ENCODE measurements at regions not wholly inside any gene's neighbourhood (a gene's known extent, or its start where the extent isn't known, plus 50 kb on each side); places are given as distances from the start of the nearest gene placed in this dataset.

DNA sequence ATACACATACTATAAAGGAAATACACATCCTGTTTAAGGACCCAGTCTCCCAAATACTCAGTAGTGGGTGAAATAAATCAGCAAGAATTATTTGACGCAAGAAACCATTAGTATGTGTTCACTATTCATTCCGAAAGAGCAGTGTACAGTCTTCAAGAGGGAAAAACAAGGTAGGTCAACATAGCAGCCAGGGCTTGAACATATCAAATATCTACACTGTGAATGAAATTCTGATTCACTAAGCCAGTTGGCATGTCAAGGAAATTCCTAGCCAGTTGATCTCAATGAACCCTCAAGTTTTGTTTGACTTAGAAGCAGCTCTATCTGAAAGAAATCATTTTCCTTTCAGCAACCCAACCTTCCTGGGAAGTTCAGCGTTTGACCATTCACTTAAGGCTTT lies 99.0 kb downstream of the CNTN3 start:
- Mint-ChIP-seq H3K9me3 (peaks cover 0 to 16% (median 2%) of the 10 kb centered on the region in 11 donors), H3K4me3 (no peak overlapping the region), H3K4me1 (no peaks in the 10 kb centered on the region), H3K36me3 (no peaks in the 10 kb centered on the region), H3K27me3 (no peaks in the 10 kb centered on the region), H3K27ac (no peak overlapping the region)
- no peak overlapping the region for H3K4me3 ChIP-seq (ENCODE audit: low read length)
- H3K4me1 ChIP-seq (ENCODE audit: control insufficient read depth in 2 of 2, insufficient read depth in 2 of 2, low read length in 2 of 2), result no peaks in the 10 kb centered on the region
- H3K27me3 ChIP-seq (ENCODE audit: control insufficient read depth in 2 of 2, insufficient read depth in 2 of 2, low read length in 2 of 2), result no peaks in the 10 kb centered on the region
- intact Hi-C loops (cut with micrococcal nuclease), result no loop called here
- DNase-seq (no peak), ATAC-seq (no peak)
- H3K27ac ChIP-seq (ENCODE audit: low read depth, low read length), result no peak overlapping the region
- ChIA-PET CTCF (interaction anchor here (0.7 kb wide), 1 partner anchor 1066 kb away, joined by 3 read pairs; no protein-coding TSS in a partner anchor), POLR2A (no interaction called here)
- no peaks in the 10 kb centered on the region for H3K9me3 ChIP-seq (ENCODE audit: control insufficient read depth in 2 of 3, low read length in 3 of 3)
- H3K36me3 ChIP-seq (ENCODE audit: control insufficient read depth in 2 of 3, insufficient read depth in 3 of 3, low read length in 3 of 3), result no peaks in the 10 kb centered on the region

DNA sequence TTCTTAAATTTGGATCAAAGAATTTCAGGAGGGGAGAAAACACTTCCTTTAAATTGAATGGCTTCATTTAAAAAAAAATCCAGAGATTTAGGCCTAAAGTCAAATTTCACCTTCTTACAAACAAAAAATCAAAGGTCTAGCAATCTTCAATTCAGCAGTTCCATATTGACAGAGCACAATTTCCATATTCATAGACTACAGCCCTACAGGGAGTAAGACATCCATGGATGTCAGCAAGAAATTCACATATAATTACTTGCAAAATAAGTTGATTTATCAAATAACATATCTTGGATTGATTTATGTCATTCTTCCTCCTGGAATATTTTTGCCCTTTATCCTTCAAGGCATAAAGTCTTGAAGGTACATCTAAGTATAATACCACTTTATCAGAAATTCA lies 103.4 kb downstream of the CNTN3 start:
- H3K27me3 Mint-ChIP-seq, result no peaks in the 10 kb centered on the region
- no peak overlapping the region for H3K4me3 Mint-ChIP-seq
- DNase-seq, result no peak

DNA sequence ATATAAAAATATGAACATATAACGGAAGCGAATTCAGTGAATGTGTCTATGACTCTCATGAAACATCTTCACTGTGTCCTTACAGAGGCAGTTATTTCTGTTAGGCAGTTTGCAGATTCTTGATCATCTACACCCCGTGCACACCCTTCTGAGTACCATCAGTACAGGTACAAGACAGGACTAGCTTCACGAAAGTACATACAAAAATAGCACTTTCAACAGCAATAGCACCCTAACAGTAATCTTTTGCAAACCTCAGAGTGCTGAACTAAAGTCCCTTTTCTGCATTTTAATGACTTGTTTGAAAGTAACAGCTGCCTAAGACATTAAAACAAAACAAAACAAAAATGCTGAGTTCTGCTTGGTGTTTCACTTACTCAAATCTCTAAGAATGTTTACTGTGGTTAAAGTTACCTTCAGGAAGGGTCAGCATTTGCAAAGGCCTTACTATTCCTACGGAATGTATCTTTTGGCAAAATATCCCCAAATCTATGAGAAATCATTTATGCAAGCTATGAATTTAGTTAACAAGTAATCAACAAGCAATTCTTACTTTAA lies 104.1 kb downstream of the CNTN3 start:
- Histone ChIP-seq H3K27ac (ENCODE audit: low read depth, low read length) (no peak overlapping the region), H3K4me3 (ENCODE audit: low read length) (no peak overlapping the region), H3K4me1 (ENCODE audit: control insufficient read depth in 2 of 2, insufficient read depth in 2 of 2, low read length in 2 of 2) (no peaks in the 10 kb centered on the region), H3K27me3 (ENCODE audit: control insufficient read depth in 2 of 2, insufficient read depth in 2 of 2, low read length in 2 of 2) (no peaks in the 10 kb centered on the region), H3K36me3 (ENCODE audit: control insufficient read depth in 2 of 3, insufficient read depth in 3 of 3, low read length in 3 of 3) (no peaks in the 10 kb centered on the region), H3K9me3 (ENCODE audit: control insufficient read depth in 2 of 3, low read length in 3 of 3) (no peaks in the 10 kb centered on the region)
- peaks cover 0 to 5% (median 0%) of the 10 kb centered on the region in 11 donors for H3K9me3 Mint-ChIP-seq
- ATAC-seq, result no peak
- intact Hi-C loops (cut with micrococcal nuclease), result no loop called here
- POLR2A ChIA-PET, result no interaction called here
- no peaks in the 10 kb centered on the region for H3K4me1 Mint-ChIP-seq
- H3K27ac Mint-ChIP-seq, result no peak overlapping the region
- CTCF ChIA-PET, result no interaction called here
- H3K4me3 Mint-ChIP-seq, result no peak overlapping the region
- DNase-seq, result no peak
- no peaks in the 10 kb centered on the region for H3K27me3 Mint-ChIP-seq
- no peaks in the 10 kb centered on the region for H3K36me3 Mint-ChIP-seq

More for the DNA sequence above, 103.4 kb downstream of the CNTN3 start:
- no peaks in the 10 kb centered on the region for H3K36me3 ChIP-seq (ENCODE audit: control insufficient read depth in 2 of 3, insufficient read depth in 3 of 3, low read length in 3 of 3)
- no peak overlapping the region for H3K4me3 ChIP-seq (ENCODE audit: low read length)
- intact Hi-C loops (cut with micrococcal nuclease), result no loop called here
- H3K9me3 ChIP-seq (ENCODE audit: control insufficient read depth in 2 of 3, low read length in 3 of 3), result no peaks in the 10 kb centered on the region
- Mint-ChIP-seq H3K36me3 (no peaks in the 10 kb centered on the region), H3K9me3 (peaks cover 0 to 5% (median 2%) of the 10 kb centered on the region in 11 donors), H3K27ac (no peak overlapping the region), H3K4me1 (no peaks in the 10 kb centered on the region)
- POLR2A ChIA-PET, result no interaction called here
- CTCF ChIA-PET, result no interaction called here
- H3K27ac ChIP-seq (ENCODE audit: low read depth, low read length), result no peak overlapping the region
- ATAC-seq, result no peak
- no peaks in the 10 kb centered on the region for H3K27me3 ChIP-seq (ENCODE audit: control insufficient read depth in 2 of 2, insufficient read depth in 2 of 2, low read length in 2 of 2)
- H3K4me1 ChIP-seq (ENCODE audit: control insufficient read depth in 2 of 2, insufficient read depth in 2 of 2, low read length in 2 of 2), result no peaks in the 10 kb centered on the region

DNA sequence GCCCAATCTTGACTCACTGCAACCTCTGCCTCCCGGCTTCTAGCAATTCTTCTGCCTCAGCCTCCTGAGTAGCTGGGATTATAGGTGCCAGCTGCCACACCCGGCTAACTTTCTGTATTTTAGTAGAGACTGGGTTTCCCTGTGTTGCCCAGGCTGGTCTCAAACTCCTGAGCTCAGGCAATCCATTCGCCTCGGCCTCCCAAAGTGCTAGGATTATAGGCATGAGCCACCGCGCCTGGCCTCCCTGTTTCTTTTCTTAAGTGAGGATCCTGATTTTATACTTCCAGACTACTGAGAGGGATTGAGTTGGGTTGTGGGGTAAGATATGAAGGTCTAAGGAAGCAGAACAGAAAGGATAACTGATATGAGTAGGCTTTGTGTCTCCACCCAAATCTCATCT lies 106.8 kb downstream of the CNTN3 start:
- Mint-ChIP-seq H3K4me1 (no peaks in the 10 kb centered on the region), H3K4me3 (no peak overlapping the region), H3K27ac (no peak overlapping the region), H3K27me3 (no peaks in the 10 kb centered on the region), H3K9me3 (peaks cover 0 to 10% (median 2%) of the 10 kb centered on the region in 11 donors), H3K36me3 (no peaks in the 10 kb centered on the region)
- ChIA-PET POLR2A (no interaction called here), CTCF (no interaction called here)
- Histone ChIP-seq H3K4me3 (ENCODE audit: low read length) (no peak overlapping the region), H3K36me3 (ENCODE audit: control insufficient read depth in 2 of 3, insufficient read depth in 3 of 3, low read length in 3 of 3) (no peaks in the 10 kb centered on the region), H3K4me1 (ENCODE audit: control insufficient read depth in 2 of 2, insufficient read depth in 2 of 2, low read length in 2 of 2) (no peaks in the 10 kb centered on the region), H3K27me3 (ENCODE audit: control insufficient read depth in 2 of 2, insufficient read depth in 2 of 2, low read length in 2 of 2) (no peaks in the 10 kb centered on the region), H3K27ac (ENCODE audit: low read depth, low read length) (no peak overlapping the region), H3K9me3 (ENCODE audit: control insufficient read depth in 2 of 3, low read length in 3 of 3) (no peaks in the 10 kb centered on the region)
- DNase-seq, result no peak
- no peak for ATAC-seq
- intact Hi-C loops (cut with micrococcal nuclease), result no loop called here

DNA sequence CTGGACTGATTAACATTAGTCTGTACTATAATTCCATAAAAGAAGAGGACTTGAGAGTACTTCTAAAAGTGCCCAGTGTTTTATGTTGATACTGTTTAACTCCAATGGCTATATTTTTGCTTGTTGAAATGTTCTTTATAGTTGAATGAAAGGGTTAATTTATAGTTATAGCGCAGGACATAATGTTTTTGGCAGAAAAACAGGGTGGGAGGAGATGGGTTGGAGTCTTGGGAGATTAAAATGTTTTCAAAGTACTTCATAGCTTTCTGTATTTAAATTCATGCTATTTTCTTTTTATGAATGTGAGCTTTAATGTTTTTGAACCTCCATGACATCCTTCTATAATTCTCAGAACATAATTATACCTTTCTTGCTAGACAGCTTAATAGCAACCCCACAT lies 108.2 kb downstream of the CNTN3 start:
- Mint-ChIP-seq H3K36me3 (no peaks in the 10 kb centered on the region), H3K4me3 (no peak overlapping the region), H3K27ac (no peak overlapping the region), H3K27me3 (no peaks in the 10 kb centered on the region), H3K9me3 (peaks cover 0 to 15% (median 4%) of the 10 kb centered on the region in 11 donors), H3K4me1 (no peaks in the 10 kb centered on the region)
- ATAC-seq (no peak), DNase-seq (no peak)
- ChIA-PET POLR2A (no interaction called here), CTCF (no interaction called here)
- Histone ChIP-seq H3K4me1 (ENCODE audit: control insufficient read depth in 2 of 2, insufficient read depth in 2 of 2, low read length in 2 of 2) (no peaks in the 10 kb centered on the region), H3K4me3 (ENCODE audit: low read length) (no peak overlapping the region), H3K27me3 (ENCODE audit: control insufficient read depth in 2 of 2, insufficient read depth in 2 of 2, low read length in 2 of 2) (no peaks in the 10 kb centered on the region), H3K9me3 (ENCODE audit: control insufficient read depth in 2 of 3, low read length in 3 of 3) (no peaks in the 10 kb centered on the region), H3K36me3 (ENCODE audit: control insufficient read depth in 2 of 3, insufficient read depth in 3 of 3, low read length in 3 of 3) (no peaks in the 10 kb centered on the region), H3K27ac (ENCODE audit: low read depth, low read length) (no peak overlapping the region)
- intact Hi-C loops (cut with micrococcal nuclease), result no loop called here

DNA sequence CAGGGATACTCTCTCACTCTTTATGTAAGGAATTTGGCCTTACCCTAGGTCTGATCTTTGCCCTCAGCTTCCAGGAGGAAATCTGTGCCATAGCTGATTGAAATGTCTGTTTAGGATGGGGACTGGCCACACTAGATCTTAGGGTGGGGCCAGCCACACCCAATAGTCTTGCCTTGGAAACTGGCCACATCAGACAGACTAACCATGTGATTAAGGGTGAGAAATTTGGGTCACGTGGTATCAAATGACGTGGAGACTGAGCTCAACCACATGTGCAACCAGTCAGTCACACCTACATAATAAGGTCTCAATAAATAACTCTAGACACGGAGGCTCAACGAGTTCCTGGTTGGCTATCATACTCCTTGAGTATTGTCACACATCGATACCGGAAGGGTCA lies 113.5 kb downstream of the CNTN3 start:
- Mint-ChIP-seq H3K4me1 (no peaks in the 10 kb centered on the region), H3K9me3 (peaks cover 0 to 10% (median 4%) of the 10 kb centered on the region in 11 donors), H3K4me3 (no peak overlapping the region), H3K27me3 (no peaks in the 10 kb centered on the region), H3K27ac (no peak overlapping the region), H3K36me3 (no peaks in the 10 kb centered on the region)
- Histone ChIP-seq H3K27me3 (ENCODE audit: control insufficient read depth in 2 of 2, insufficient read depth in 2 of 2, low read length in 2 of 2) (no peaks in the 10 kb centered on the region), H3K27ac (ENCODE audit: low read depth, low read length) (no peak overlapping the region), H3K4me1 (ENCODE audit: control insufficient read depth in 2 of 2, insufficient read depth in 2 of 2, low read length in 2 of 2) (no peaks in the 10 kb centered on the region), H3K9me3 (ENCODE audit: control insufficient read depth in 2 of 3, low read length in 3 of 3) (no peaks in the 10 kb centered on the region), H3K4me3 (ENCODE audit: low read length) (no peak overlapping the region), H3K36me3 (ENCODE audit: control insufficient read depth in 2 of 3, insufficient read depth in 3 of 3, low read length in 3 of 3) (no peaks in the 10 kb centered on the region)
- intact Hi-C loops (cut with micrococcal nuclease), result no loop called here
- DNase-seq (no peak), ATAC-seq (no peak)
- POLR2A ChIA-PET, result no interaction called here
- CTCF ChIA-PET, result no interaction called here

DNA sequence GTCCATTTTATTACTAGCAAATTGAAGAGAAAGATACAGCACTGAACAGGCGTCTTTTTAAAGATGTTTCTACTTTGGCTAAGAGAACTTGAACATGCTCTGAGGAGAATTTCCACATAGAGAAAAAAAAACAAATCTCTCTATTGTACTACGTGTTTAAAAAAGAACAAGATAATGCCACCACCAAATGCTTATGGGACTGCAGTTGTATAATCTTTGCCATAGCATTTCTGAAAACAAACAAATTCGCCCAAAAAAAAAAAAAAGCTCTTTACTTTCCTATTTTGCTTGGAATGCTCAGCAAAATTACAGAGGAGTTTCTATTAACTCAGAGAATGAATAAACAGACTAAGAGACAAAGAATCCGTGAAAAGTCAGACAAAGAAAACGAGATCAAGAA lies 114.2 kb downstream of the CNTN3 start:
- no peaks in the 10 kb centered on the region for H3K27me3 Mint-ChIP-seq
- H3K4me3 Mint-ChIP-seq, result no peak overlapping the region
- H3K4me1 ChIP-seq (ENCODE audit: control insufficient read depth in 2 of 2, insufficient read depth in 2 of 2, low read length in 2 of 2), result no peaks in the 10 kb centered on the region

More for the DNA sequence above, 114.2 kb downstream of the CNTN3 start:
- ChIA-PET CTCF (no interaction called here), POLR2A (no interaction called here)
- DNase-seq, result no peak
- peaks cover 0 to 10% (median 4%) of the 10 kb centered on the region in 11 donors for H3K9me3 Mint-ChIP-seq
- no peak overlapping the region for H3K27ac ChIP-seq (ENCODE audit: low read depth, low read length)
- H3K36me3 Mint-ChIP-seq, result no peaks in the 10 kb centered on the region
- H3K4me1 Mint-ChIP-seq, result no peaks in the 10 kb centered on the region
- H3K36me3 ChIP-seq (ENCODE audit: control insufficient read depth in 2 of 3, insufficient read depth in 3 of 3, low read length in 3 of 3), result no peaks in the 10 kb centered on the region
- no peak for ATAC-seq
- H3K4me3 ChIP-seq (ENCODE audit: low read length), result no peak overlapping the region
- intact Hi-C loops (cut with micrococcal nuclease), result no loop called here
- H3K9me3 ChIP-seq (ENCODE audit: control insufficient read depth in 2 of 3, low read length in 3 of 3), result no peaks in the 10 kb centered on the region
- H3K27me3 ChIP-seq (ENCODE audit: control insufficient read depth in 2 of 2, insufficient read depth in 2 of 2, low read length in 2 of 2), result no peaks in the 10 kb centered on the region
- H3K27ac Mint-ChIP-seq, result no peak overlapping the region

All from naive thymus-derived CD4-positive, alpha-beta T cell (primary cell).